ENCODE measurements at regions not wholly inside any gene's neighbourhood (a gene's known extent, or its start where the extent isn't known, plus 50 kb on each side); places are given as distances from the start of the nearest gene placed in this dataset.
"Not testable (repeated sequence)": the region's sequence is repeated elsewhere in the genome, so short reads cannot be mapped to it uniquely, and the experiment has no call there.

DNA sequence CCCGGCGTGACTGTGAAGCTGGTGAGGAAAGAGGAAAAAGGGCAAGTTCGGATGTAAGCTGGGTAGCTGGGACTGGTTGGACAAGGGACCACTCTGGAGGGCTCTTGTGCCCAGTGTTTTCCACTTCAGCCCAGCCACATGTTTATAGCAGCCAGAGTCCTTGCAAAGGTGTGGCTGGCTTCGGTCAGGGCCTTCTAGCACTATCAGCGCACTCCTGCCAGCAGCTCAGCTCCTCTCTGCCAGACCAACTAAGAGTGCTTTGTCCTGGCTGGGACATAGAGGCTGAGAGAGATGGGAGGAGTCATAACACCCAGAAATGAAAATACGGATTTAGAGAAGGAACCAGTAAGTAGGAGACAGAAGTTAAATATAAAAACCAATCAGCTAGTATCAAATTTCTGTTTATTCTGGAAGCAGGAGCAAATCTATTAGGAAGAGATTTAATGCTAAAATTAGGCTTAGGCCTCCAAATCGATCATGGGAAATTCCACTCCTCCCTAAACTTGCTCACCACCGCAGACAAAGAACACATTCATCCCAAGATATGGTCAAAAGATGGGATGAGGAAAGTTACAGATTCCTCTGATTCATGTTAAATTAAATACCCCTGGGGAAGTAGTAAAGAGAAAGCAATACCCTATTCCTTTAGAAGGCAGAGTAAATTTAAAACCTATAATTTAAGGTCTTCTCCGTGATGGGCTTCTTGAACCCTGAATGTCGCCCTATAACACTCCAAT lies 135.0 kb downstream of the RALA start:
- DNase-seq (ENCODE audit: low read depth in 4 of 6, low spot score in 6 of 6): no peak
- peaks cover 4% of the 10 kb centered on the region for H3K4me1 ChIP-seq (ENCODE audit: control insufficient read depth, insufficient read depth, low read length)
- peaks cover 4% of the 10 kb centered on the region for H3K36me3 ChIP-seq (ENCODE audit: control insufficient read depth, insufficient read depth, low read length)
- no peaks in the 10 kb centered on the region for H3K27me3 ChIP-seq (ENCODE audit: control insufficient read depth, insufficient read depth, low read length)
- WGBS (ENCODE audit: insufficient coverage): 85% methylated on average over 6 of the region's 10 CpGs
- H3K9me3 ChIP-seq (ENCODE audit: control insufficient read depth, insufficient read depth, low read length): no peaks in the 10 kb centered on the region
- no peak overlapping the region for H3K4me3 ChIP-seq (ENCODE audit: low read depth, low read length)
- H3K27ac ChIP-seq (ENCODE audit: low read depth, low read length): no peak overlapping the region

DNA sequence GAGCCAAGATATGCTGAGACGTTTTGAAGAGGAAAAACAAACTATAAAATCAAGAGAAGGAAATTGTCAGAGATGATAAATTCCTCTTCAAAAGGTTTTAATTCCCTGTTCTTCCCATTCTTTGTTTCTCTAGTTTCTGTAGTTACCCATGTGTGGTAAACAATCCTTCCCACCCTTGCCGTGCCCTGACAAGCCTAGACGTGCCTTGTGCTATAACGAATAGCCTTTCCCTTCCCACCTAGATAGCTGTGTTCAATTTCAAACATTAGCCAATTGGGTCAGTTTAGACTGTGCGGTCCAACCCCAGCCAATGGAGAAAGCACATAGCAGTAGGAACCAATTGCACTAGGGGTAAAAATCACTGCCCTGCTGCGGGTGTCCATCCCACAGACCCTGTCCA lies 138.1 kb downstream of the RALA start:
- H3K27ac ChIP-seq (ENCODE audit: low read depth, low read length): no peak overlapping the region
- H3K4me1 ChIP-seq (ENCODE audit: control insufficient read depth, insufficient read depth, low read length): no peaks in the 10 kb centered on the region
- no peaks in the 10 kb centered on the region for H3K27me3 ChIP-seq (ENCODE audit: control insufficient read depth, insufficient read depth, low read length)
- no peak for DNase-seq (ENCODE audit: low read depth in 4 of 6, low spot score in 6 of 6)
- no peak overlapping the region for H3K4me3 ChIP-seq (ENCODE audit: low read depth, low read length)
- H3K9me3 ChIP-seq (ENCODE audit: control insufficient read depth, insufficient read depth, low read length): no peaks in the 10 kb centered on the region
- no peaks in the 10 kb centered on the region for H3K36me3 ChIP-seq (ENCODE audit: control insufficient read depth, insufficient read depth, low read length)
- WGBS (ENCODE audit: insufficient coverage): 88% methylated on average over 4 of the region's 6 CpGs

DNA sequence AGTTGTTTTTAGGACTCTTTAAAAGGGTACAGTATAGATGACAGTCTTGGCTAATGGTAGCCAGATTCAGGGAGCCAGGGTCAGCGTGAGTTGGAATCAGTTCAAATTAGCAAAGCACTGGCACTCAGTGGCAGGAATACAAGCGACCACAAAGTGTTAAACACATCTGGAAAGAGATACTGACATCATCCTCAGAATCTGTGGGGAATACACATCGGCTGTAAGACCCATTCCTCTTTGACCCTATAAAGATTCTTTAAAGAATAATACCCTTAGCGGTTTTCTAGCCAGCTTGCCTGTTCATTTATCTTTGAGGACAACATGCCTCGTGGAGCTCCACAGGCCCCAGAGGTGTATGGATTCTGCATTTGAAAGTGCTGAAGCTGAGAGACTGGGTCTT lies 139.1 kb downstream of the RALA start:
- H3K27me3 ChIP-seq (ENCODE audit: control insufficient read depth, insufficient read depth, low read length); H3K9me3 ChIP-seq (ENCODE audit: control insufficient read depth, insufficient read depth, low read length); H3K4me1 ChIP-seq (ENCODE audit: control insufficient read depth, insufficient read depth, low read length); DNase-seq (ENCODE audit: low read depth in 4 of 6, low spot score in 6 of 6); H3K36me3 ChIP-seq (ENCODE audit: control insufficient read depth, insufficient read depth, low read length); H3K27ac ChIP-seq (ENCODE audit: low read depth, low read length); H3K4me3 ChIP-seq (ENCODE audit: low read depth, low read length): not testable (repeated sequence)
- WGBS (ENCODE audit: insufficient coverage): 63% methylated on average over 1 of the region's 5 CpGs

DNA sequence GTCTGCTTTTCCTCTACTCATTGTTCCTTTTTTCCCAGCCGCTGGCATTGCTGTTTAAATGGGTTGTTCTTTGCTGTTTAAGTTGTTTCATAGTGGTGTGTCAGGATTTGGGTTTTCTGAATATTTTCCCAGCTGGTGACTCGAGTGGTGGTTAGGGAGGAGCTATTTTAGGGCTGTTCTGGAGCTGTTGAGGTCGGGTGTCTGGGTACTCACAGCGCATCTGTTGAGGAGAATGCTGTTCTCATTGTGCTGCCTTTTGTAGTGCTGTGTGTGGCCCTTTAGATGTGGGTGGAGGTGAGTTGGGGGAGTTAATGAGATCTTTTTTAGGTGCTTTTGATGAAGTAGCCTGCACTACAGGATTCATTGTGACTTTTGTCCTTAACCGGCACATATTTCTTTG lies 139.5 kb downstream of the RALA start:
- H3K27me3 ChIP-seq (ENCODE audit: control insufficient read depth, insufficient read depth, low read length); H3K9me3 ChIP-seq (ENCODE audit: control insufficient read depth, insufficient read depth, low read length); H3K36me3 ChIP-seq (ENCODE audit: control insufficient read depth, insufficient read depth, low read length); DNase-seq (ENCODE audit: low read depth in 4 of 6, low spot score in 6 of 6); H3K27ac ChIP-seq (ENCODE audit: low read depth, low read length); H3K4me3 ChIP-seq (ENCODE audit: low read depth, low read length); H3K4me1 ChIP-seq (ENCODE audit: control insufficient read depth, insufficient read depth, low read length): not testable (repeated sequence)
- WGBS (ENCODE audit: insufficient coverage): 31% methylated on average over 2 of the region's 5 CpGs

DNA sequence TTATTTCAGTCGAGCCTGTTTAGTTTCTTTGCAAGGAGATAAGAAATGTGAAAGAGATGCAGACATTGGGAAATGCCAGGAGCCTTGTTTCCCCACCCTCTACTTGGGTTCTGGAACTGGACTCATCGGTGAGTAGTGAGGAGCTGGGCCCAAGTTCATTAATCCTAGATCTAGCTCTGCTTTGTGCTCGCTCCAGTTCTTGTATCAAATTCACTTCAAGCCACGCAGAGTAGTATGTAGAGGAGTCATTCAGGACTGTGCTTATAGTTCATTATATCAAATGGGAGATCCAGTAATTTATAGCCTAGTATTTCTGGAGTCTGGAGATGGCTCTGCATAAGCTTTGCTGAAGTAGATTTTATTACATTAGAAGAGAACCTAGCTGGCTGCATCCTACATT lies 142.5 kb downstream of the RALA start:
- H3K36me3 ChIP-seq (ENCODE audit: control insufficient read depth, insufficient read depth, low read length); H3K27ac ChIP-seq (ENCODE audit: low read depth, low read length): not testable (repeated sequence)

DNA sequence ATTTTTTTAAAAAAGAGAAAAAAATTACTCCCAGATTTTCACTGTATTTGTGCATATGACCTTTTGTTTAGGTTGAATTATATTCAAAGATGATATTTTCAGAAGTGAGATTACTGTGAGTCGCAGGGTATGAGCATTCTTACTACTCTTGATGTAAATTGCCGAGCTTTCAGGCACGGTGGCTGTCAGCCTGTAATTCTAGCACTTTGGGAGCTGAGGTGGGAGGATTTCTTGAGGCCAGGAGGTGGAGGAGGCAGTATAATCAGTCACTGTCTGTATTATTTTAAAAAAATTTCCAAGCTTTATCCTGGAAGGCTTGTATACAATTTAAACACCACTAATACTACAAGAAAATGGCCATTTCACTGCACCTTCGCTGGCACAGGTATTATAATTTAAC lies 145.1 kb downstream of the RALA start:
- H3K27ac ChIP-seq (ENCODE audit: low read depth, low read length); H3K27me3 ChIP-seq (ENCODE audit: control insufficient read depth, insufficient read depth, low read length); H3K36me3 ChIP-seq (ENCODE audit: control insufficient read depth, insufficient read depth, low read length); H3K9me3 ChIP-seq (ENCODE audit: control insufficient read depth, insufficient read depth, low read length); H3K4me3 ChIP-seq (ENCODE audit: low read depth, low read length); DNase-seq (ENCODE audit: low read depth in 4 of 6, low spot score in 6 of 6); H3K4me1 ChIP-seq (ENCODE audit: control insufficient read depth, insufficient read depth, low read length): not testable (repeated sequence)
- no CpG with 5 or more reads among the region's 4 CpGs for WGBS (ENCODE audit: insufficient coverage)

More for the DNA sequence above, 142.5 kb downstream of the RALA start:
- not testable (repeated sequence) for DNase-seq (ENCODE audit: low read depth in 4 of 6, low spot score in 6 of 6); H3K4me1 ChIP-seq (ENCODE audit: control insufficient read depth, insufficient read depth, low read length); H3K4me3 ChIP-seq (ENCODE audit: low read depth, low read length); H3K27me3 ChIP-seq (ENCODE audit: control insufficient read depth, insufficient read depth, low read length); H3K9me3 ChIP-seq (ENCODE audit: control insufficient read depth, insufficient read depth, low read length)
- 100% methylated on average over 2 of the region's 4 CpGs for WGBS (ENCODE audit: insufficient coverage)

DNA sequence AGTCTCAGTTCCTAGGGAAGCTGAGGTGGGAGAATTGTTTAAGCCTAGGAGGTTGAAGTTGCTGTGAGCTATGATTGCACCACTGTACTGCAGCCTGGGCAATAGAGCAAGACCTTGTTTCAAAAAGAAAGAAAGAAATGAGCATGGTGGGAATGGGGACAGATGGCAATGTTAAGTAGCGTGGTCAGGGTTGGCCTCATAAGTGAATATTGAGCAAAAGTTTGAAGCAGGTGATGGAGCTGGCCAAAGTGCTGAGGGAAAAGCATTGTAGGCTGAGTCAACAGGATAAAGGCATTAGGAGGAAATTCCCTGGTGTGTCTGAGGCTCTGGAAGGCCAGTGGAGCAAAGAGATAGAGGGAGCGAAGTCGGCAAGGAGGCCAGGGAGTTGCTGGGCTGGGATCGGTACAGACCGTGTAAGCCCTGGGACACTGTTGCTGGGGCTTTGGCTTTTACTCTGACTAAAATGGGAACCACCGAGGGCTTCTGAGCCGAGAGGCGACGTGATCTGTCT lies 151.0 kb downstream of the RALA start:
- not testable (repeated sequence) for H3K27ac ChIP-seq (ENCODE audit: low read depth, low read length); DNase-seq (ENCODE audit: low read depth in 4 of 6, low spot score in 6 of 6); H3K9me3 ChIP-seq (ENCODE audit: control insufficient read depth, insufficient read depth, low read length); H3K27me3 ChIP-seq (ENCODE audit: control insufficient read depth, insufficient read depth, low read length); H3K36me3 ChIP-seq (ENCODE audit: control insufficient read depth, insufficient read depth, low read length); H3K4me1 ChIP-seq (ENCODE audit: control insufficient read depth, insufficient read depth, low read length); H3K4me3 ChIP-seq (ENCODE audit: low read depth, low read length)
- WGBS (ENCODE audit: insufficient coverage): 95% methylated on average over 9 of the region's 9 CpGs

DNA sequence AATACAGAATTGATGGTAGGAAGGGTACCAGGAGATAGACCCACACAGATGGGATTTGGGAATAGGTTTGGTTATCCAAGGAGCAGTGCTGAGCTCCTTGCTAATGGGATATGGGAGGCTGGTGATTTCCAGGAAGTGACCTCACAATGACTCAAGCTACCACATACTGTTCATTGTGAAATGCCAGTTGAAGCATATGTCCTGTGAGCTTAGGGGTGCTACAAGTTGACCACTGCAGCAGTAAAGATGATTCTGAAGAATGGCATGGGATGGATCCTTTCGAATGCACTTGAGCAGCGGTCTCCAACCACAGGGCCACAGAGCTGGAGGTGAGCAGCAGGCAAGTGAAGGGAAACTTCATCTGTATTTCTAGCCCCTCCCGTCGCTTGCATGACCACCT lies 158.2 kb downstream of the RALA start:
- not testable (repeated sequence) for DNase-seq (ENCODE audit: low read depth in 4 of 6, low spot score in 6 of 6); H3K4me1 ChIP-seq (ENCODE audit: control insufficient read depth, insufficient read depth, low read length); H3K36me3 ChIP-seq (ENCODE audit: control insufficient read depth, insufficient read depth, low read length); H3K4me3 ChIP-seq (ENCODE audit: low read depth, low read length); H3K27ac ChIP-seq (ENCODE audit: low read depth, low read length); H3K9me3 ChIP-seq (ENCODE audit: control insufficient read depth, insufficient read depth, low read length); H3K27me3 ChIP-seq (ENCODE audit: control insufficient read depth, insufficient read depth, low read length)
- WGBS (ENCODE audit: insufficient coverage): no CpG with 5 or more reads among the region's 4 CpGs

DNA sequence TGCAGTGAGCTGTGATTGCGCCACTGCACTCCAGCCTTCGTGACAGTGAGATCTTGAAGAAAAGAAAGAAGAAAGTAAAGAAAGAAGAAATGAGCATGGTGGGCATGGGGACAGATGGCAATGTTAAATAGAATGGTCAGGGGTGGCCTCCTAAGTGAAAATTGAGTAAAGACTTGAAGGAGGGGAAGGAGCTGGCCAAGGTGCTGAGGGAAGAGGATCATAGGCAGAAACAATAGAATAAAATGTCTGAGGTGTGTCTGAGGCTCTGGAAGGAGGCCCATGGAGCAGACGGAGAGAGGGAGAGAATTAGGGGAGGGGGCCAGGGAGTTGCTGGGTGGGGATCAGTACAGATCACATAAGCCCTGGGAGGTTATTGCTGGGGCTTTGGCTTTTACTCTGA lies 163.1 kb downstream of the RALA start:
- H3K36me3 ChIP-seq (ENCODE audit: control insufficient read depth, insufficient read depth, low read length): not testable (repeated sequence)

DNA sequence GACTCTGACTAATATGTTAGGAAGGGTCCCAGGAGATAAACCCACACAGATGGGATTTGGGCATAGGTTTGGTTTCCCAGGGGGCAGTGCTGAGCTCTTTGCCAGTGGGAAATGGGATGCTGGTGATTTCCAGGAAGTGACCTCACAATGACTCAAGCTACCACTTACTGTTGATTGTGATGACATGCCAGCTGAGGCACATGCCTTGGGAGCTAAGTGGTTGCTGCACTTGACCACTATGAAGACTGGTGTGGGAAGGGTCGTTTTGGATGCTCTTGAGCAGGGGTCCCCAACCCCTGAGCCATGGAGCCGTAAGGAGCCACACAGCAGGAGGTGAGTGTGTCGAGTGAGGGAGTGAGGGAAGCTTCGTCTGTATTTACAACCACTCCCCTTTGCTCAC lies 159.0 kb upstream of the CDK13 start:
- DNase-seq (ENCODE audit: low read depth in 4 of 6, low spot score in 6 of 6); H3K4me3 ChIP-seq (ENCODE audit: low read depth, low read length); H3K4me1 ChIP-seq (ENCODE audit: control insufficient read depth, insufficient read depth, low read length); H3K9me3 ChIP-seq (ENCODE audit: control insufficient read depth, insufficient read depth, low read length); H3K27ac ChIP-seq (ENCODE audit: low read depth, low read length); H3K27me3 ChIP-seq (ENCODE audit: control insufficient read depth, insufficient read depth, low read length): not testable (repeated sequence)
- WGBS (ENCODE audit: insufficient coverage): no CpG with 5 or more reads among the region's 4 CpGs
- H3K36me3 ChIP-seq (ENCODE audit: control insufficient read depth, insufficient read depth, low read length): peaks cover 33% of the 10 kb centered on the region

More for the DNA sequence above, 163.1 kb downstream of the RALA start:
- H3K4me3 ChIP-seq (ENCODE audit: low read depth, low read length); H3K4me1 ChIP-seq (ENCODE audit: control insufficient read depth, insufficient read depth, low read length); H3K9me3 ChIP-seq (ENCODE audit: control insufficient read depth, insufficient read depth, low read length); DNase-seq (ENCODE audit: low read depth in 4 of 6, low spot score in 6 of 6); H3K27ac ChIP-seq (ENCODE audit: low read depth, low read length); H3K27me3 ChIP-seq (ENCODE audit: control insufficient read depth, insufficient read depth, low read length): not testable (repeated sequence)
- 93% methylated on average over 3 of the region's 3 CpGs for WGBS (ENCODE audit: insufficient coverage)
